ENCODE measurements at regions not wholly inside any gene's neighbourhood (a gene's known extent, or its start where the extent isn't known, plus 50 kb on each side); places are given as distances from the start of the nearest gene placed in this dataset.

DNA sequence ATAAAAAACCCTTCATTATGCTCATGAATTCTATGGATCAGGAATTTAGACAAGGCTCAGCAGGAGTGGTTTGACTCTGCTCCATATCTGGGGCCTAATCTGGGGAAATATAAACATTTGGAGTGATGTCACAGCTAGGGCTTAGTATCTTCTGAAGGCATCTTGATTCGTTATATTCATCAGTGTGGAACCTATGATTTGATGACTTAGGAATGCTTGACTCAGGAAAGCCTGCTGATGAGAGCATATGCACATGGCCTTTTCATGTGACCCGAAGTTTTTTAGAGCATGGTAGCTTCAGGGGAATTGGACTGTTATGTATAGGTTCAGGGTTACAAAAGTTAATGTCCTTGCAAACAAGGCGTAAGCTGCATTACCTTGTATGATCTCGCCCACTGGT, 184.9 kb upstream of the LRRC3B start:
- TF ChIP-seq EZH2 (IDR thresholded peaks at IDR 0.05; ENCODE audit: borderline replicate concordance, insufficient read depth, low read length, poor library complexity, severe bottlenecking) (no peak), TAF1 (IDR thresholded peaks at IDR 0.05; ENCODE audit: low read depth) (no peak)

Measured in neural cell (in vitro differentiated cells).